Tibial nerve (tissue), 4 donors: ENCODE measurements at regions not wholly inside any gene's neighbourhood (a gene's known extent, or its start where the extent isn't known, plus 50 kb on each side); places are given as distances from the start of the nearest gene placed in this dataset.

Source experiments
- DNase-seq, 2 donors: peaks; one replicate each; pipeline ENCODE4 v3.0.0-alpha.2; 2019; ENCODE audit warnings: low spot score in 2 of 2
- H3K27ac ChIP-seq, 4 donors: fragments of 200-600 bp; sonication (generic) in 3 of 4; one replicate each; pipeline ENCODE4 v1.5.1; 2017 to 2019; ENCODE audit warnings: mild to moderate bottlenecking in 1 of 4
- H3K27me3 ChIP-seq, 2 donors: fragments of 200-600 bp; sonication (generic) in 1 of 2; one replicate each; pipeline versions ENCODE4 v1.5.1 to v1.6.0; 2017 to 2019
- H3K36me3 ChIP-seq, 3 donors: fragments of 200-600 bp; sonication (generic); one replicate each; pipeline ENCODE4 v1.5.1; 2018 to 2019
- H3K4me1 ChIP-seq, 4 donors: fragments of 200-600 bp; sonication (generic) in 3 of 4; one replicate each; pipeline ENCODE4 v1.5.1; 2017 to 2019
- H3K4me3 ChIP-seq, 4 donors: fragments of 200-600 bp; sonication (generic) in 3 of 4; one replicate each; pipeline ENCODE4 v1.5.1; 2017 to 2019; ENCODE audit warnings: mild to moderate bottlenecking in 1 of 4, moderate library complexity in 1 of 4
- H3K9me3 ChIP-seq, 4 donors: fragments of 200-600 bp; sonication (generic) in 3 of 4; one replicate each; pipeline ENCODE4 v1.5.1; 2017 to 2019
- EP300 ChIP-seq, 2 donors: sonication (generic); formaldehyde crosslinking; IDR thresholded peaks; one replicate each; pipeline ENCODE4 v1.6.1; 2017; ENCODE audit warnings: antibody characterized with exemption in 2 of 2, mild to moderate bottlenecking in 1 of 2
- POLR2A ChIP-seq, 2 donors: fragments of 450-650 bp; IDR thresholded peaks; one replicate each; pipeline ENCODE4 v1.6.1; 2017; ENCODE audit warnings: antibody characterized with exemption in 2 of 2, mild to moderate bottlenecking in 2 of 2, moderate library complexity in 2 of 2
- WGBS, 2 donors: methylation state at CpG; one replicate each; pipeline ENCODE4 v1.1.5; 2018; 5-methylcytosine and 5-hydroxymethylcytosine counted together
- TF ChIP-seq, protein P1 (sequence below), 5 experiments: fragments of 200-600 bp in 3 of 5; fragments of 450-650 bp in 2 of 5; sonication (generic) in 3 of 5; IDR thresholded peaks; one replicate each; pipeline ENCODE4 v1.5.1; 2016 to 2019; ENCODE audit warnings: antibody characterized with exemption in 5 of 5, mild to moderate bottlenecking in 3 of 5, moderate library complexity in 2 of 5

GRCh38 chr15:72852273-72852672, 68.7 kb upstream of the ADPGK start:
- Histone ChIP-seq H3K4me3 (no peak overlapping the region), H3K9me3 (no peaks in the 10 kb centered on the region), H3K27ac (no peak overlapping the region), H3K36me3 (no peaks in the 10 kb centered on the region), H3K4me1 (no peaks in the 10 kb centered on the region), H3K27me3 (peaks cover 0 to 5% of the 10 kb centered on the region in 2 donors)
- WGBS, 2 donors: 27 to 33% methylated on average over 3 of the region's 3 CpGs
- DNase-seq: no peak
- no peak for TF ChIP-seq POLR2A (IDR thresholded peaks at IDR 0.05)
- no peak for TF ChIP-seq EP300 (IDR thresholded peaks at IDR 0.05)
- TF ChIP-seq, protein P1, sequence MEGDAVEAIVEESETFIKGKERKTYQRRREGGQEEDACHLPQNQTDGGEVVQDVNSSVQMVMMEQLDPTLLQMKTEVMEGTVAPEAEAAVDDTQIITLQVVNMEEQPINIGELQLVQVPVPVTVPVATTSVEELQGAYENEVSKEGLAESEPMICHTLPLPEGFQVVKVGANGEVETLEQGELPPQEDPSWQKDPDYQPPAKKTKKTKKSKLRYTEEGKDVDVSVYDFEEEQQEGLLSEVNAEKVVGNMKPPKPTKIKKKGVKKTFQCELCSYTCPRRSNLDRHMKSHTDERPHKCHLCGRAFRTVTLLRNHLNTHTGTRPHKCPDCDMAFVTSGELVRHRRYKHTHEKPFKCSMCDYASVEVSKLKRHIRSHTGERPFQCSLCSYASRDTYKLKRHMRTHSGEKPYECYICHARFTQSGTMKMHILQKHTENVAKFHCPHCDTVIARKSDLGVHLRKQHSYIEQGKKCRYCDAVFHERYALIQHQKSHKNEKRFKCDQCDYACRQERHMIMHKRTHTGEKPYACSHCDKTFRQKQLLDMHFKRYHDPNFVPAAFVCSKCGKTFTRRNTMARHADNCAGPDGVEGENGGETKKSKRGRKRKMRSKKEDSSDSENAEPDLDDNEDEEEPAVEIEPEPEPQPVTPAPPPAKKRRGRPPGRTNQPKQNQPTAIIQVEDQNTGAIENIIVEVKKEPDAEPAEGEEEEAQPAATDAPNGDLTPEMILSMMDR (IDR thresholded peaks at IDR 0.05): no peak

DNA sequence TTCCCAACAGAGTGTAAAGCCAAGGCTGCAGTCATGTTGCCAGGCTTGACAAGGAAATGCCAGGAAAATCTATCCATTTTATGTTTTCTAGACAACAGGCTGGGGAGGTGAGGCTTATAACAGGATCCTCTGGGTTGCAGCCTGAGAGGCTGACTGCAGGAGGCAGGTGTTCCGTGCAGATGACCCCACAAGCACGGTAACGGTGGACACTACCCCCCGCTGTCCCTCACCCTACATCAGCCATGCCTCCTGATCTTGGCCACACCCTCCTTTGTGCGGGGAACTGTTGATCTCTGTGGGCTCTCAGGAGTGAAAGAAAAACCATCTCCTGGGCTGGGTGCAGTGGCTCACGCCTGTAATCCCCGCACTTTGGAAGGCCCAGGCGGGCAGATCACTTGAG, 68.0 kb upstream of the ADPGK start:
- Histone ChIP-seq H3K27me3 (peaks cover 0 to 5% of the 10 kb centered on the region in 2 donors), H3K9me3 (no peaks in the 10 kb centered on the region), H3K27ac (no peak overlapping the region), H3K4me1 (no peaks in the 10 kb centered on the region), H3K4me3 (no peak overlapping the region), H3K36me3 (no peaks in the 10 kb centered on the region)
- no peak for DNase-seq
- TF ChIP-seq, protein P1 (IDR thresholded peaks at IDR 0.05): no peak
- TF ChIP-seq EP300 (IDR thresholded peaks at IDR 0.05): no peak
- no peak for TF ChIP-seq POLR2A (IDR thresholded peaks at IDR 0.05)
- 79 to 84% methylated on average over 8 of the region's 8 CpGs for WGBS, 2 donors

DNA sequence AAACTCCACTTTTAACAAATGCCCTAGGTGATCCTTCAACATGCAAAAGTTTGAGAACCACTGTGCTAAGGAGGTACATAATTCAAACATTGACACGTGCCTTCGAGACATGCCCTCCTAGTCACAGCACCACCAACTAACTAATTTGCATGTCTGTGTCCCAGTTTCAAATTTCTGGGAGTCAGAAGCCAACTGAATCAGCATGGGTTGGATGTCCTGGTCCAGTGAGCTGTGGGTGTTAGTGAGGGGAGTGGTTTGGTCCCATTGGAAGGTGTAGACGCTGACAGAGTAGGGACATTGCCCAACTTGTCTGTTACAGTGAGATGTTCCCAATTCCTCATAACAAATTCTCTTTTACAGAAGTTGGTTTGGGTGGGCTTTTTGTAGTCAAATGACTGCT, 67.3 kb upstream of the ADPGK start:
- Histone ChIP-seq H3K4me3 (no peak overlapping the region), H3K27me3 (peaks cover 0 to 5% of the 10 kb centered on the region in 2 donors), H3K27ac (no peak overlapping the region), H3K9me3 (no peaks in the 10 kb centered on the region), H3K36me3 (no peaks in the 10 kb centered on the region), H3K4me1 (no peaks in the 10 kb centered on the region)
- no peak for DNase-seq
- TF ChIP-seq POLR2A (IDR thresholded peaks at IDR 0.05) (no peak), EP300 (IDR thresholded peaks at IDR 0.05) (no peak)
- TF ChIP-seq, protein P1 (IDR thresholded peaks at IDR 0.05): no peak
- WGBS, 2 donors: 35% methylated on average over 3 of the region's 3 CpGs

- DNase-seq: no peak
Measured at GRCh38 chr15:72847806-72848205, 64.2 kb upstream of the ADPGK start.

GRCh38 chr15:72847033-72847432, 63.5 kb upstream of the ADPGK start:
- TF ChIP-seq, protein P1 (IDR thresholded peaks at IDR 0.05): no peak
- TF ChIP-seq POLR2A (IDR thresholded peaks at IDR 0.05) (no peak), EP300 (IDR thresholded peaks at IDR 0.05) (no peak)
- Histone ChIP-seq H3K4me1 (no peaks in the 10 kb centered on the region), H3K9me3 (no peaks in the 10 kb centered on the region), H3K36me3 (no peaks in the 10 kb centered on the region), H3K27me3 (peaks cover 0 to 5% of the 10 kb centered on the region in 2 donors), H3K27ac (no peak overlapping the region), H3K4me3 (no peak overlapping the region)
- WGBS, 2 donors: 64 to 89% methylated on average over 3 to 4 of the region's 4 CpGs
- no peak for DNase-seq

More at GRCh38 chr15:72847806-72848205, 64.2 kb upstream of the ADPGK start:
- WGBS, 2 donors: 65 to 72% methylated on average over 3 of the region's 3 CpGs
- TF ChIP-seq POLR2A (IDR thresholded peaks at IDR 0.05): no peak
- TF ChIP-seq EP300 (IDR thresholded peaks at IDR 0.05): no peak
- TF ChIP-seq, protein P1 (IDR thresholded peaks at IDR 0.05): no peak
- Histone ChIP-seq H3K4me3 (no peak overlapping the region), H3K4me1 (no peaks in the 10 kb centered on the region), H3K27me3 (peaks cover 0 to 5% of the 10 kb centered on the region in 2 donors), H3K9me3 (no peaks in the 10 kb centered on the region), H3K36me3 (no peaks in the 10 kb centered on the region), H3K27ac (no peak overlapping the region)
